GM10248 (cell line): ENCODE measurements at regions not wholly inside any gene's neighbourhood (a gene's known extent, or its start where the extent isn't known, plus 50 kb on each side); places are given as distances from the start of the nearest gene placed in this dataset.

Experiments used
- CTCF ChIA-PET: fragments of 300-600 bp; sonication (Branson Sonifier 250); formaldehyde crosslinking; extraction: SDS; loops from one replicate; lab custom pipeline; 2021; ENCODE audit warnings: antibody characterized with exemption; lab: Yijun Ruan, JAX
- POLR2A ChIA-PET: fragments of 350-650 bp; sonication (Branson Sonifier 250); formaldehyde crosslinking; extraction: SDS; loops from one replicate; lab custom pipeline; 2020; ENCODE audit warnings: antibody characterized with exemption; lab: Yijun Ruan, JAX
- DNase-seq: peaks from one replicate; pipeline ENCODE4 v3.0.0; 2012; ENCODE audit errors: extremely low spot score
- CTCF ChIP-seq: IDR thresholded peaks from 2 replicates; pipeline ENCODE4 v1.5.1; 2012; ENCODE audit warnings: mild to moderate bottlenecking, low read depth; ENCODE audit errors: extremely low read depth, missing control alignments, control extremely low read depth

DNA sequence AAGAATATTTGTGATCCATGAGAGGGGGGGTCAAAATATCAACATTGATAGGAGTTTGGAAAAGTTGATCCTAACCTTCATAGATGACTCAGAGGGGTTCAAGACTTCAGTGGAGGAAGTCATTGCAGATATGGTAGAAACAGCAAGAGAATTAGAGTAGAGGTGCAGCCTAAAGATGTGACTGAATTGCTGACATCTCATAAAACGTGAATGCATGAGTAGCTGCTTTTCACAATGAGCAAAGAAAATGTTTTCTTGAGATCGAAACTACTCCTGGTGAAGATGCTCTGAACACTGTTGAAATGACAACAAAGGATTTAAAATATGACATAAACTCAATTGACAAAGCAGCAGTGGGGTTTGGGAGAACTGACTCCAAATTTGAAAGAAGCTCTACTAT lies 700.7 kb upstream of the FZD8 start:
- no peak for TF ChIP-seq CTCF
- no peak for DNase-seq
- POLR2A ChIA-PET: no interaction called here
- CTCF ChIA-PET: interaction anchor here (1.1 to 2.3 kb wide), 2 partner anchors 9 to 11 kb away, joined by 3 to 6 read pairs; no protein-coding TSS in a partner anchor

- POLR2A ChIA-PET: no interaction called here
- CTCF ChIA-PET: no interaction called here
- TF ChIP-seq CTCF: no peak
Measured at GRCh38 chr10:36341471-36341870, 699.4 kb upstream of the FZD8 start.

GRCh38 chr10:36336315-36336714 lies 694.2 kb upstream of the FZD8 start:
- no peak for DNase-seq
- no peak for TF ChIP-seq CTCF
- ChIA-PET CTCF (no interaction called here), POLR2A (no interaction called here)

More at GRCh38 chr10:36341471-36341870, 699.4 kb upstream of the FZD8 start:
- DNase-seq: no peak

- no peak for TF ChIP-seq CTCF
- no peak for DNase-seq
- POLR2A ChIA-PET: no interaction called here
- CTCF ChIA-PET: interaction anchor here (1.2 to 1.8 kb wide), 3 partner anchors 10 to 16 kb away, joined by 3 to 5 read pairs (median 4); no protein-coding TSS in a partner anchor
Measured at GRCh38 chr10:36333446-36333845, 691.4 kb upstream of the FZD8 start.

DNA sequence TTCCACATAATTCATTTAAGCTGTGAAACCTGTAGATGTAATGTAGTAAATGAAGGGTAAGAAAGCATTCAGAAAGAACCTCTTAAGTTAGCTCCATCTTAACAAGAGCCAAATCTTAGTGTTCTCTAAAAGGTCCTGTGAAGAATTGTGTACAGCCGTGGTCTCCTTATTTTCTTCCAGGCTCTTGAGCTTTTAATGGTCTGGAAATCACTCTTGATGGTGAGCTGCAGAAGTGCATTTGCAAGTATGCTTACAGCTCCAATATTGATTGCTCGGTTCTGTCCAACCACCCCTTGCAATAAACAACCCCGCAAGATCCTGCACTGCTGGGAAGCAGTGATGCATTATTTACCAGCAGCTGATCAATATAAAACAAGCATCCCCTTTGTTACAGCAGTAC lies 690.8 kb upstream of the FZD8 start:
- POLR2A ChIA-PET: no interaction called here
- TF ChIP-seq CTCF: no peak
- DNase-seq: no peak
- CTCF ChIA-PET: interaction anchor here (1.2 to 1.8 kb wide), 2 partner anchors 9 to 17 kb away, joined by 4 to 5 read pairs; no protein-coding TSS in a partner anchor

DNA sequence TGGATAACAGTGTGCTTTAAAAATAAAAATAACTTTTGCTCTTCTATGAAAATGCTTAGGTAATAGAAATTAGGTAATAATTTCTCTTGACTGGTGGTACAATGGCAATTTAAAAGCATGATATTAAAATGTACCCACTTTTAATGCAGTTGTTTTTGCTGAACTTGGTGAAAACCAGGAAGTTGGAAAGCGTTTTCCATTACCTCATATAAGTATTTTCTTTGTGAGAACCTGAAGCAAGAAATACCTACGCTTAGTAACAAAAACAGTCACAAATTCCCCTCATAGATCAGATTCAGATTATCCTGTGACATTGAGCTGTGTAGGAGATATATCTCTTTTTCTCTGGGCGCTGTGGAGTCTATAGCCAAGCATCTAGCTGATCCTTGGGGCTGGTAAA lies 689.0 kb upstream of the FZD8 start:
- DNase-seq: no peak
- ChIA-PET POLR2A (no interaction called here), CTCF (interaction anchor here (1.7 kb wide), 1 partner anchor 26 kb away, joined by 3 read pairs; no protein-coding TSS in a partner anchor)
- TF ChIP-seq CTCF: no peak

- DNase-seq: no peak
- ChIA-PET CTCF (no interaction called here), POLR2A (no interaction called here)
- TF ChIP-seq CTCF: no peak
Measured at GRCh38 chr10:36325815-36326214, 683.7 kb upstream of the FZD8 start.
